Left ventricle myocardium inferior (tissue), 1 donor: ENCODE measurements at regions not wholly inside any gene's neighbourhood (a gene's known extent, or its start where the extent isn't known, plus 50 kb on each side); places are given as distances from the start of the nearest gene placed in this dataset.

Experiments
- DNase-seq: peaks from one replicate; pipeline ENCODE4 v3.0.0-alpha.2; 2020
- H3K27ac ChIP-seq: fragments of 200-600 bp; replicated peaks from 2 replicates; pipeline ENCODE4 v1.8.0; 2021
- H3K27me3 ChIP-seq: fragments of 200-600 bp; 2 replicates; pipeline ENCODE4 v1.8.0; 2021; ENCODE audit warnings: low read depth
- H3K36me3 ChIP-seq: fragments of 200-600 bp; 2 replicates; pipeline ENCODE4 v1.8.0; 2021
- H3K4me1 ChIP-seq: fragments of 200-600 bp; 2 replicates; pipeline ENCODE4 v1.8.0; 2021
- H3K4me3 ChIP-seq: fragments of 200-600 bp; 2 replicates; pipeline ENCODE4 v1.8.0; 2021; ENCODE audit warnings: mild to moderate bottlenecking, moderate library complexity
- H3K9me3 ChIP-seq: fragments of 200-600 bp; replicated peaks from 2 replicates; pipeline ENCODE4 v1.8.0; 2021
- CTCF ChIP-seq: fragments of 200-600 bp; IDR thresholded peaks from 2 replicates; pipeline ENCODE4 v1.8.0; 2021; ENCODE audit warnings: antibody characterized with exemption, mild to moderate bottlenecking, borderline replicate concordance
- intact Hi-C: fragments of 100-400 bp; cut with micrococcal nuclease; formaldehyde crosslinking; loops from one replicate; pipeline ENCODE4 v1.11.0; 2022
- donor health status: DM: no; HTN: yes; CAD: no; lungs with severe emphysema.

GRCh38 chr6:84333842-84334241 lies 106.4 kb upstream of the CEP162 start:
- Histone ChIP-seq H3K4me1 (no peaks in the 10 kb centered on the region), H3K27ac (no peak overlapping the region), H3K4me3 (no peak overlapping the region), H3K9me3 (peaks cover 32% of the 10 kb centered on the region), H3K27me3 (no peaks in the 10 kb centered on the region), H3K36me3 (no peaks in the 10 kb centered on the region)
- DNase-seq, result no peak
- TF ChIP-seq CTCF, result no peak
- intact Hi-C loops, result no loop called here

GRCh38 chr6:84332139-84333034 lies 104.9 kb upstream of the CEP162 start:
- no peak for TF ChIP-seq CTCF
- intact Hi-C loops, result no loop called here
- Histone ChIP-seq H3K9me3 (peaks cover 20% of the 10 kb centered on the region), H3K27ac (no peak overlapping the region), H3K36me3 (no peaks in the 10 kb centered on the region), H3K4me1 (no peaks in the 10 kb centered on the region), H3K27me3 (no peaks in the 10 kb centered on the region), H3K4me3 (no peak overlapping the region)
- no peak for DNase-seq

GRCh38 chr6:84330325-84330724 lies 102.9 kb upstream of the CEP162 start:
- Histone ChIP-seq H3K4me3 (no peak overlapping the region), H3K27ac (no peak overlapping the region), H3K27me3 (no peaks in the 10 kb centered on the region), H3K9me3 (peaks cover 3% of the 10 kb centered on the region), H3K4me1 (no peaks in the 10 kb centered on the region), H3K36me3 (no peaks in the 10 kb centered on the region)
- intact Hi-C loops, result no loop called here
- DNase-seq, result no peak
- TF ChIP-seq CTCF, result no peak

- TF ChIP-seq CTCF, result no peak
- Histone ChIP-seq H3K27ac (no peak overlapping the region), H3K27me3 (no peaks in the 10 kb centered on the region), H3K4me1 (no peaks in the 10 kb centered on the region), H3K9me3 (no peaks in the 10 kb centered on the region), H3K4me3 (no peak overlapping the region), H3K36me3 (no peaks in the 10 kb centered on the region)
- intact Hi-C loops, result no loop called here
- DNase-seq, result no peak
Measured at GRCh38 chr6:84329516-84329915, 102.1 kb upstream of the CEP162 start.

- intact Hi-C loops, result no loop called here
- TF ChIP-seq CTCF, result no peak
- no peak for DNase-seq
- Histone ChIP-seq H3K9me3 (no peaks in the 10 kb centered on the region), H3K27ac (no peak overlapping the region), H3K36me3 (no peaks in the 10 kb centered on the region), H3K4me3 (no peak overlapping the region), H3K4me1 (no peaks in the 10 kb centered on the region), H3K27me3 (no peaks in the 10 kb centered on the region)
Measured at GRCh38 chr6:84329077-84329476, 101.6 kb upstream of the CEP162 start.
